ENCODE measurements at regions not wholly inside any gene's neighbourhood (a gene's known extent, or its start where the extent isn't known, plus 50 kb on each side); places are given as distances from the start of the nearest gene placed in this dataset.

DNA sequence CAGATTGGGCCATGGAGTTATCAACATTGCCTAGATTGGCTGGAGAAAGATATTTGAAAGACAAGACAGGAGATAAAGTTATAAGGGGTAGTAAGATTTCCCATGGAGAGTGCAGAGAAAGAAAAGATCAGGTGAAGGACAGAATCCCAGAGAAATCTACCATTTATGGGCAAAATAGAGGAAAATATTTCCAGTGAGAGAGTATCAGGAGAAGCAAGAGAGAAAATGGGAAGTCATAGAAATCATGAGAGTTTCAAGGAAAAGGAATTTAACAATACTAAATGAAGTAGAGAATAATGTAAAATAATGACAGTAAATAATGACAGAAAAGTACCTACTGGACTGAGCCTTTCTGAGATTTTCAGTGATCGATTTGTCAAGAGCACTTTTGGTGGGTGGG is 447.6 kb upstream of the CHST9 start:
- no peak for DNase-seq

DNA sequence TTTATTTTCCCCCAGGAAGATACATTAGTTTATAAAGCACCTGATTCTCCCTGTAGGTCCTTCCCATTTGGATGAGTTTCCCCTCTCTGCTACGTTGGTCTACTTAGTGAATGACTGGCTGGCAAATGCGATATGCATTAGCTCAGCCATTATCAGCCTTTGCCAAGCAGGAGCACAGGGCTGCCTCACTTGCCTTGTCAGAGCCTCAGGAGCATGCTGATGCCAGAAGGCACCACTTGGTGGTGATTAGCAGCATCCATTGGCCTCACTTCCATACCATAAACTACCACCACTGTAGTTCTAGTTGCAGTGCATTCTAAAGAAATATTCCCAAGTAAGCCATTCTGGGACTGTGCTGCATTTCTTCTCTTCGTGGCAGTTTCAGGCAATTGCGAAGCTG is 442.8 kb upstream of the CHST9 start:
- DNase-seq, result no peak

DNA sequence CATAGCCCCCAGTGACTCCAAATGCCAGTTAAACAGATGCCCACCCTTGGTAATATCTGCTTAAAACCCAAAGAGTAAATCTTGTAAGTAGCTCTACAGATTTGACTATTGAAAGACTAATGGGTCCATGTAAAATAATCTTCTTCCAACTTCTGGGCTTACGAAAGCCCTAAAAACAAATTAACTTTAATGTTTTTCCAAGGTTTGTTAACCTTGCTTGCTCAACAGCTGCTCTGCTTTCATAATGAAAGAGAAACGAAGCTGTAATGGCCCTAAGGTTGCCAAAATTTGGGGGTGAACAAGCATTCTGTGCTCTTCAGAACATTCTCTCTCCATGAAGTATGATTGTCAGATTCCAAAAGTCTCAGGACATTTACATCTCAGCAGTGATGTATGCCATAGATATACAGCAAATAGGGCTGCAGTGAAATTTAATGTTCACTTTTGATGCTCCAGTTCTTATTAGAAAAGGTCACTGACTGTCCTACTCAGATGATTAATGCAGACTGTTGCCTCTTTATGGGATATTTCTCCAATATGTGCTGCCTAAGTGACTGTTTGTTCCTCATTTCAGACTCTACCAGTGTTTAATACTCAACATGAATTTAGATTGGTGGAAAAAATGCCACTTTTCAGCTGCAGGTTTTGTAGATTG is 436.3 kb upstream of the CHST9 start:
- no peak for DNase-seq

DNA sequence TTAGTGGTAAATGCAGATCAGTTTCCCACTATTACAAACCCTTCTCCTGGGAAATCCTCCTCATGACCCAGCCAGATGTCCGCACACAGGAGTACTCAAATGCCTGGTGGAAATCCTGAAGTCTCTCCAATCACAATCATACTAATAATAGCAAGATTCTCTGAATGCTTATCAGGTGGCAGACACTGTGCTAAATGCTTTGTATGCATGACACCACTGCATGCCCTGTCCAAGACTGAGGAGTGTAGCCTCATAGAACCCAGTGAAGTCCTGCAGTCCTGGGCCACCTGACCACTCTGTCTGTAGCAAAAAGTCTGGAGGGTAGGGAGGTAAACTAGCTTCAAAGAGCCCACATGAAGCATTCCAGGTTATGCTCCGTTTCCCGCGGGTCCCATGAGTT is 434.8 kb upstream of the CHST9 start:
- no peak for DNase-seq

DNA sequence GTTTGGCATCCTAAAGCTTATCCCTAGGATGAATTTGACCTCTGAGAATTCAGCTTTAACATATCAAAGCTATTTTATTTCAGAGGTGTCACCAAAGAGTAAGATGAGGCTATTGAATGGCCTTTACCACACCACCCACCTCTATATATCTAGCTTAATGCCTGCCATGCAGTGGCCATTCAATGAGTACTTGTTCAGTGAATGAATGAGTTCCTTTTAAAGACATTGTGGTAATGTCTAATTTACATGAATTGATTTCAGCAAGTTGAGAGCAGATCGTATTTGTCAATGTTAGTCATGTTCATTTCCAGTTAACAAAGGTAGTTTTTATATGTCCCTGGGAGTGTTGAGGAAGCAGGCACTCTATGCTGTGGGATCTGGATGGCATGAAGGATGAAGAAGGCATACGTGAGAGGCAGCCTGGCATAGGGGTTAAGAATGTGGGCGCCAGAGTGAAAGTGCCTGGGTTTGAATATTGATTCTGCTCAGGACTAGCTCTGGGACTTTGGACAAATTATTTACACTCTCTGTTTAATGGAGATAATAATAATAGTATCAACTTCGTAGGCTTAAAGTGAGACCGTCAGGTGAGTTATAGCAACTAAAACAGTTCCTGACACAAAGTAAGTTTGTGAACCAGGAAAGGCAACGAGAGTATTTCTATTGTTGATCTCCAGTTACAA is 434.1 kb upstream of the CHST9 start:
- no peak for DNase-seq

DNA sequence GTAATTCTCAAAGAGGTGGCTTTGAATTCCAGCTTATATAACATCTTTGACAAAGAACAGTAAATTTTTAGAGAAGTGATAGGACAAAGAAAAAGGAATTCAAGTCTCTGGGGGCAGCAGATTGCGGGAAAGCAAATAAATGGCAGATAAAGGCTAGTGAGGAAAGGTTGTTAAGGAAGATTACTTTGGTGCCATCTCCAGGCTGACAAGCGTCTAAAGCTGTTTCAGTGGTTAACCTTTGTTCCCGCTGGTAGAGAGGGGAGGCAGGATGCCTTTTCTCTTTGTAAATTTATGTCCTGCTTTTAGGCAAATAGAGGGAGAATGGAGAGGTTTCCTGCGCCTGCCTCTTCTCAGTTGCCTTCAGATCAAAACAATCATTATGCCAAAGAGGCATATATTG is 431.2 kb upstream of the CHST9 start:
- no peak for DNase-seq

DNA sequence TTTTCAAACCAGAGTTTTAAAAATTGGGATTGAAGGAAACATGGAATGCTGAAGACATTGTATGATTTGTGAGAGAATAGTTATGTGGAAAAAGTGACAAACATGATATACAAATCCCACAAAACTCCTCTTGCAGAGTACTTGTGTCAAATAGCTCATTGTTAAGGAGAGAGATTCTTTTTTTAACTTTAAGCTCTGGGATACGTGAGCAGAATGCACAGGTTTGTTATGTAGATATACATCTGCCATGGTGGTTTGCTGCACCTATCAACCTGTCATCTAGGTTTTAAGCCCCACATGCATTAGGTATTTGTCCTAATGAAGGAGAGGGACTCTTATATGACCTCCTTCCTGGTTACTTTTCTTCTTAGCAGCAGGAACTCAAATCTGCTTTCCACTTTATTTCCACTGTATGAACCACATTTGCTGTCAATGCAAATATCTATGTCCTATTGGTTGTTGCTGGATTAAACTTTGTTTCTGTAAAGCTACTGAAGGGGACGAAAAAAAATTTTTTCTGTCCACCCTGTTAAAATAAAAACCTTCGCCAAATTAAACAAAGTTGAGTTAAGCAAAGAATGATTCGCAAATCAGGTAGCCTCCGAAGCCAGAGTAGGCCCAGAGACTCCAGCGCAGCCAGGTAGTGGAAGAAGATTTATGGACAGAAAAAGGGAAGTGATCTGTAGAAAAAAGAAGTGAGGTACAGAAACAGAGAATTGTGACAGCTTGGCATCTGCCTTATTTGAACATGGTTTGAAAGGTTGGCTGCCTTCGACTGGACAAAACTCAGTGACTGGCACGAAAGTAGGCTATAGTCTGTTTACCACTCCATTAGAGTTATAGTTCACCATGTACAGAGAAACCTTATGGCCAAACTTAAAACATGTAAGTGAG is 430.1 kb upstream of the CHST9 start:
- no peak for DNase-seq

DNA sequence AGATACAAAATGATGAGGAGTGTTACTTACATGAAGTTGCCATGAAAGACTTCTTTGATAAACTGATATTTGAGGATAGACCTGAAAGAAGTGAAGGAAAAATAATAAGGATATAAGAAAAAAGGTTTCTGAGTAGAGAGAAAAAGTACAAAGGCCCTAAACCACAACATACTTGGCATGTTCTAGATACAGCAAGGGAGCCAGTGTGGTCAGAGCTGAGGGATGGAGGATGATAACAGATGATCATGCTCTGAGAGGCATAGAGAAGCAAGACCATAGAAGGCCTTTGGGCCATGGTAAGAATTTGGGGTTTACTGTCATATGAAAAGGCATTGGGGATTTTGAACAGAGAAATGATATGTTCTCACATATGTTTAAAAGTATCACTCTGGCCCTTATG is 424.1 kb upstream of the CHST9 start:
- no peak for DNase-seq

DNA sequence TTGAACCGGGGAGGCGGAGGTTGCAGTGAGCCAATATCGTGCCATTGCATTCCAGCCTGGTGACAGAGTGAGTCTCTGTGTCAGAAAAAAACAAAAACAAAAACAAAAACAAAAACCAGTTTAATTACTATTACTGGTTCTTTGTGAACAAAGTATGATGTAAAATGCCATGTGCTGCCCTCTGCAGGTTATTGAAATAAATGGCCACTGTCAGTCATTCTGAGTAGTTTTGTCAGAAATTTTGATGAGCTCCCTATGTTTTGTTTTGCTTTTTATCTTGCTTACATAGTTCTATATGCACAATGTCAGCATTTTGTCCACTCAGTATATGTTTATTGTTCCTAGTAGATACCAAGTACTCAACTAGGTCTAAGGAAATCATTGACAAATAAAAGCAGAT is 423.6 kb upstream of the CHST9 start:
- no peak for DNase-seq

DNA sequence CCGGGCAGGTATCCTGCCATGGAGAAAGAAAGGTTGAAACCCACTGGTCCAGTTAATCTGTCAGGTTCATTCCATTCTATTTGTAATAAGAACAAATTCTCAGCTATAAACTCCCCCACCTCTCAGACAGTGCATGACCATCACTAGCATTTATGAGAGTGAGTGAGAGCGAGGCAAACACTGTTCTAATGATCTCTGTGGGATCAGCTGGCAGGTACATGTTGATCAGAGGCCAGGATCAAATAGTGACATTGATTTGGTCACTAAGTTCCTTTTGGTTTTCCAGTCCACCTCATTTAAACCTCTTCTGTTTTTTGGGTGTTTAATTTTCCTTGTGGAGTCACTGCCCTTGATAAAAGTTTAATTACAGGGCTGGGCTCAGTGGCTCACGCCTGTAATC is 423.1 kb upstream of the CHST9 start:
- DNase-seq, result no peak

DNA sequence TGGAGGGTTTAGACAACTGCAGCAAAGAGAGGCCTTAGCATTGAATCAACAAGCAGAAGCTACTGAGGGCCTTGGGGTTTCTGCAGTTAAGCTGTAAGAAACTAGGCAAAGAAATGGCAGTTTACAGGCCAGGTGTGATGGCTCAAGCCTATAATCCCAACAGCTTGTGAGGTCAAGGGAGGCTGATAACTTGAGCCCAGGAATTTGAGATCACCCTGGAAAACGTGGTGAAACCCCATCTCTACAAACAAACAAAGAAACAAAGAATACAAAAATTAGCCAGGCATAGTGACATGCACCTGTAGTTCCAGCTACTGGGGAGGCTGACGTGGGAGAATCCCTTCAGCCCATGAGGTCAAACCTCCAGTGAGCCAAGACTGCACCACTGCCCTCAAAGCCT is 421.6 kb upstream of the CHST9 start:
- no peak for DNase-seq

DNA sequence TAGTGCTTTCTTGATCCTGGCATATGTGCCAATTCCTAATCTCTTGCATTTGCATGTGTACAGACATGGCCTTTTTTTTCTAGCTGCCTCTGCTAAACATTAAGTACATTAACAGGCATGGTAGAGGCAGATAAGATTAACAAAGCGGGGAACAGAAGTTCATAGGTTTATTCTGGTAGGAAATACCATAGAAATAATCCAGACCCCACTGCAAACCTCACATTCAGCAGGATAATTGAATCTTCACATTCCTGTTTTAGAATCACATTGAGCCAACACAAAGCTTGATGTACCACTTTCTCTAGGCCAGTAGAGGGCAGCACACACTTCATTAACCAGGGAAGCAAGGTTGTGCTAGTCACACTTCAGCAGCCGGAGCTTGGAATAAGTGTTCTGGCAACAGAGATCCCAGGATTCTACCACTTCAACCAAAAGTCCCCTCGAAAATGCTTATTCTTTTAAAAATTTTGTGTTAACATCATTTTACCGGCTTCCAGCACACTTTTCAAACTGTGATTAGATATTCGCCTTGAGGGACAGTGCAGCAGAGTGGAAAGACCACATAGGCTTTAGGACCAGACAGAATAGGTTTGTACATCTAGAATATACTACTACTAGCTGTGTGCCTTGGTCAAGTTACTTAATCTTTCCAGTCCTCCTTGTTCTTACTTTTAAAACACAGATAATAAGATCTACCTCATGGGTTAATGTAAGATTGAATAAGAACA is 420.2 kb upstream of the CHST9 start:
- peak in 38 of 51 donors; percentile 0 to 78 (median 30) for DNase-seq

DNA sequence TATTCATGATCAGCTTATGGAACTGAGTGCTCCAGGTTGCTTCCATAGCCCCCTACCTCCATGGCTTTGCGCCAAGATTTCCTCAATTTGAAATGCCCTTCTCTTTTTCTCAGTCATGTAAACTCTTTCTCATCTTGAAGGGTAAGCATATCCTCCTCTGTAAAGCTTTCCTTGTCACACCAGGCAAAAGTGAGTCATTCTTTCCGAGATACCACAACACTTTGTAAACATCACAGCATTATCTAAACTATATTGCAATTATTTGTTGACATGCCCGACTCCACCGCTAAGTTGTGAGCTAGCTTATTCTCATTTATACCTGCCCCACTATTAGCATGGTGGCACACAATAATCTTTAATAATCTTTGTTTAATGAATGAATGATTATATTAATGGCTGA is 419.5 kb upstream of the CHST9 start:
- DNase-seq, result no peak

DNA sequence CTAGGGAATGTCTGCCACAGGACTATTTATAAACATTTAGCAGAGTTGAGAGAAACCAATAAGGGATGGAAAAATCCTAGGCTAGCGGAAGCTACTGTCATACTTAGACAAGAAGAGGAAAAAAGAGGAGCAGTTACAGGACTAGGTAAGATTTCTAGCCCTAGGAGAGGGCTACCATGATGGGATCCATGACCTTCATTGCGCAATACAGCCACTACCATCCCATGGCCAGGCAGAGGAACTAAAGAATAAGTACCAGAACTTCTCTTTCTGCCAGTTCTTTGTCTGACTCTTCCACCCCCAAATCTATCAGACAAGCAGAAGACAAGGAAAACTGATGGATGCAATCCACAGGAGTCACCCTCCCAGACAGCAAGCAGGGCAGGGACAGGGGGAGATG is 417.0 kb upstream of the CHST9 start:
- DNase-seq, result no peak

DNA sequence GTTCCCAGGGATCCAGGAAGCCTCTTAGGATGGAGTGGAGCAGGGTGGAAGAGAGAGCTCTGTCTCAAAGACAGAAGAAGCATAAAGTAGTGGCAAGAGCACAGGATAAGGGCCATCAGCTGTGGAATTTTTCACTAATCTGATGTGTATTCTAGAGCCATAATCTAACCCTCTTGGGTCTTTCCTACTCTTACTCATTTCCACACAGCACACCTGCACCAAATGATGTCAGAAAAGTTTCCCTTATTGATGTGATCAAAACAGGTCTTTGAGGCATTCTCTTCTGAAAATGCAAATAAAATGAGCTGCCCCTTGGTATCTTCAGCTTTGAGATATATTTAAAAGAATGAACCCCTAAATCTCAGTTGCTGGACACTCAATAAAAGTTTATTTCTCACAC is 415.1 kb upstream of the CHST9 start:
- no peak for DNase-seq

DNA sequence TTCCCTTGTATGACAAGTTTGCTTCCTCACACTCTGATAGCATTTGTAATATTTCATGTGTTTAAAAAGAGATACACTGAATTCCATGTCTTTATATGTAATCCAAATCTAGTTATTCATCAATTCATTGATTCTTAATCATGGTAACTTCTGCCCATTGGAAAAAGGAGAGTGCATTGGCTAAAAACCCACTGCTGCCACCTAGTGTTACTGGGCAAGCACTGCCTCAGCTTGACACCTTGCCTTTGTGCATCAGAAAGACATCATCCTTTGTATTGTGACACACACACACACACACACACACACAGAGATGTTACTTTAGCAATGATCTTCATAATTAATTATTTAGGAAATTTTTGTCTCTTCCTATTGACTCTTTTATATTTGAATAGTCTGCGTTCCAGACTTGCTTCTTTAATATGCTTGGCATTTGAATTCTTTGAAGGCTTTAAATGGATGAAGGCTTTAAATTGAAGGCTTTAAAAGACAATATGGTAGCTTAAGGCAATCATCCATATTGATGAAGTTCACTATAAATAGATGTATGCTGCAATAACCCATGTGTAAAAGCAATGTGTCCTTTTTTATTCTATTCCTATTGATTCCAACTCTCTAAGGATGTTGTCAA is 414.2 kb upstream of the CHST9 start:
- peak in 30 of 51 donors; percentile 1 to 65 (median 16) for DNase-seq

DNA sequence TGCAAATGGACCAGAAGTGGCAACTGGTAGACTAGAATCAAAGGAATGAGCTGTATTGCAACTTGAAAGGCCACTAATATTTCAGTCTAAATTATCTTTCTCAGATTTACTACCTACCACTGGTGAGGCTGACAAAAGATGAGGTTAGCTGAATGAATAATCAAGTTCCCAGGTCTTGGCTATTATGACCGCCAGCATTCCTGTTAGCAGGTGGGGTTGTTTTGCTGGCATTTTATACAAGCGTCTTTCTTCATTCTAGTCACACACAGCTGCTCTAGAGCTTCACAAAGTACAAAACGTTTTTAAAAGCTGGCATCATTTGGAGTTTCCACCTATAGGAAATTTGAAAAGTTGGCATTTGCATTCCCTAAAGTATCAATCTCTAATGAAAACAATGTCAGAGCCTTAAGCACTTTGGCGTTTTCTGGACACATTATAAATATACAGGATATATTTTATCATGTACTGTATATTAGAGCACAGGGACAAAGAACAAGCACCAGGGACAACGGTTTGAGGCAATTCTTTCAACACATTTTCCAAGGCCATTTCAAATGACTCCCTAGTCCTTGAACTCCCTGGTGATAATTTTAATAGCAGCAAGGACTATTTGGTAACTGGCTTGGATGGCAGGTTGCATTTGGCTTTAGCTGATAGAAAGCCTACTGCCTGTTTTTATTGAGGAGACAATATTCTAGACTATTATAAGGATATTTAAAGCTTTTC is 410.2 kb upstream of the CHST9 start:
- DNase-seq, result no peak

DNA sequence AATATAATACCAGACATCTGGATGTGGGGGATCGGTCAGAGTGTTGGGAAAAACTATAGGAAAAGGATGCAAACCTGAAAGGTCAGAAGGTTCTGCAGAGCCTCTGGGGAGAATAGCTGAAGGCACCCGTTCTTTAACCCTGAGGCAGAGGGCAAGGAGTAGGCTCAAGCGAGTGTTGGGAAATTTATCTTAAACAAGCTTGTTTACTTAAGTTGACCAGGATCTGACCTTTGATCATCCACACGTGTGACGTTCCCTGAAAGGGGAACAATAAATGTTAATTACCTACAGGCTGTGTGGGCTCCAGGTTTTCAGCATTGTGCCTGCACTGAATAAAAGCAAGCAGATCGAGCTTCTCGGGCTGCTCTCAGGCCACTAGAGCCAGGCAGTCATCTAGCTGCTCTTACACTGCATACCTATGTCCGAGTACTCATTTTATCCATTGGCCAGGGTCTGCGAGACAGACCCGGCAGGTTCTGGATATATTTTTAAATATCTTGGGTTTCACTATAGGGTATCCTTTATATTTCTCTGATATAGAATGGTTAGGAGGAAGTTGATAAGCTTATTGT is 400.6 kb upstream of the CHST9 start:
- DNase-seq, result no peak

DNA sequence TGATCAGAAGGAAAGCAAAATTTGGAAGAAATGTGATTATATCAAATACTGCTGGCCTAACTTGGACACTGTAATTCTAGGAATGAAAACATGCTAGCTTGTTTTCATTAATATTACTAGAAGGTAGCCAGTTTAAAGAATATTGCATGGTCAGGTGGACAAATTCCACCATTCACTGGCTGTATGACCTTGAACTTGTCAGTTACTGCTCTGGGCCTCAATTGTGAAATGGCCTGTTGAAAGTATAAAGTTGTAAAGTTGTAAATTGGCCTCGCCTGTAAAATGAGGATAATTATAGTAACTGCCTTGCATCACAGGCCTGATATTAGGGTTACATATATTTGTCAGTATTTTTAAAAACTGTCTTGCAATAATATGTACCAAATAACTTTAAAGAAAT is 398.4 kb upstream of the CHST9 start:
- no peak for DNase-seq

DNA sequence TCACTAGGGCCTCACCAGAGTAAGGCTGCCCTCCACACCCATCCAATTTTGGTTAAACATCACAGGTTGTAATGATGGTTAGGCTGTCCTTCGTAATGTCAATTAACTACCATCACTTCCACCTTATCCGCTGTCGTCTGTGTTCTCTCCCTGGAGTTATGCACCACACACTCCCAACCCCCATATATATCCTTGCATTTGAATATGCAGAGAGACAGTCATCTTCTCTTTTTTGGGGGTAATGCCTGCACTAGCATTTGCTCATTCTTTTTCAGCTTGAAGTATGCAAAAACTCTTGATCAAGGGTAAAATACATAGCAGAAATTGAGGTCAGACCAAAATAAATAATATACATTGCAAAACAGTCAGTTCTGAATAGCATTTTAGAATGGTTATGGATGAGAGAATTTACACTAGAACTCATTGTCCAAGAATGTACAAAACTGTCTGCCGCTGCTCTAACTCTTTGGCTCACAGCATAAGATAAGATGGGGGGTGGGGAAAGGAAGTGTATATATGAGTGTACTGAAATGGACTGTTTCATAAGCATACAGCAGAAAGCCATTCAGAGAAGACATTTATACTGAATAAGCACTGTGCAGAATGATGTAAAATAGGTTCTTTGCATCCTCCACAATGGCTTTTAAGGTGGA is 397.8 kb upstream of the CHST9 start:
- DNase-seq, result no peak

Data from hypothalamus (tissue), 51 donors.